ENCODE measurements at regions not wholly inside any gene's neighbourhood (a gene's known extent, or its start where the extent isn't known, plus 50 kb on each side); places are given as distances from the start of the nearest gene placed in this dataset.

DNA sequence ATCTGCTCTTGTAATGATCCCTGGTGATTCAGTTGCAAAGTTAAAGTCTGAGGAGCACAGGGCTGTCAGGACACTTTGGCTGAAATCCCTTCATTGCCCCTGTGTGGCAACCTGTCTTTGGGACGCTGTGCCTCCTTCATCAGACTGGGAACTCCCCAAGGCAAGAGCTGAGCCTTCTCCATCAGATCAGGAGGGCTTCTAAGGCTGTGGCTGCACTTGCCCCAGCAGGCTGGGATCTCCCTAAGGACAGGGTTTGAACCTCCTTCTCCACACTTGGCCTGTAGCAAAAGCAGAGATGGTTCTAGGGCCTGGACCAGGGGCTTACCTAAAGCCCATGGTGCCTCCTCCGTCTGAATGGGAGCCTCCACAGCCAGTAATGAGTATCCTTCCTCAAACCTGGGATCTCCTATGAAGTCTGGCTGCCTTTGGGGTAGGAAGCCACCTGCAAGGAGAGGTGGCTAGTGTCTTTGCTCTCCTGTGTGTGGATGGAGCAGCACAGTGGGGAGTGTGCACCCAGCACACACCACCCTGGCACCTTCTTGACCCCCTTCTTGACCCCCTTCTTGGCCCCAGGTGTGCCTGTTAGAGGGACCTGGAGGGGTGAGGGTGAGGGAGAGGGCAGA, 79.0 kb upstream of the NKD1 start (continued):
- TF ChIP-seq, protein P1, sequence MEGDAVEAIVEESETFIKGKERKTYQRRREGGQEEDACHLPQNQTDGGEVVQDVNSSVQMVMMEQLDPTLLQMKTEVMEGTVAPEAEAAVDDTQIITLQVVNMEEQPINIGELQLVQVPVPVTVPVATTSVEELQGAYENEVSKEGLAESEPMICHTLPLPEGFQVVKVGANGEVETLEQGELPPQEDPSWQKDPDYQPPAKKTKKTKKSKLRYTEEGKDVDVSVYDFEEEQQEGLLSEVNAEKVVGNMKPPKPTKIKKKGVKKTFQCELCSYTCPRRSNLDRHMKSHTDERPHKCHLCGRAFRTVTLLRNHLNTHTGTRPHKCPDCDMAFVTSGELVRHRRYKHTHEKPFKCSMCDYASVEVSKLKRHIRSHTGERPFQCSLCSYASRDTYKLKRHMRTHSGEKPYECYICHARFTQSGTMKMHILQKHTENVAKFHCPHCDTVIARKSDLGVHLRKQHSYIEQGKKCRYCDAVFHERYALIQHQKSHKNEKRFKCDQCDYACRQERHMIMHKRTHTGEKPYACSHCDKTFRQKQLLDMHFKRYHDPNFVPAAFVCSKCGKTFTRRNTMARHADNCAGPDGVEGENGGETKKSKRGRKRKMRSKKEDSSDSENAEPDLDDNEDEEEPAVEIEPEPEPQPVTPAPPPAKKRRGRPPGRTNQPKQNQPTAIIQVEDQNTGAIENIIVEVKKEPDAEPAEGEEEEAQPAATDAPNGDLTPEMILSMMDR (conservative IDR thresholded peaks at IDR 0.05; ENCODE audit: low read depth in 2 of 2): no peak
- TF ChIP-seq EZH2phosphoT487 (IDR thresholded peaks at IDR 0.05; ENCODE audit: unreplicated experiment): no peak

DNA sequence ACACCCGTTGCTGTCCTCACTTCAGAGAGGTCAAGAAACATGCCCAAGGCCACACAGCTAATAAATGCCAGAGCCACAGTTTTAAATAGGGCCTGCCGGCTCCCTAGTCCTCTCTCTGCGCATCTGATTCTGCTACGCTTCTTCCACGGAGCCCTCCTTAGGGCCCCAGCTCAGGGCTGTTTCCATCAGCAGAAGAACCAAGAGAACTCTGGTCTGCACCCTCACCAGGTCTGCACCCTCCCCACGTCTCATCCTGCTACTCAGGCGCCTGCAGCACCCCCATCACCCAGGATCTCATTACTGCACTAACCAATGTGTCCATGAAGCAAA, 79.5 kb upstream of the NKD1 start:
- H3K27ac ChIP-seq (ENCODE audit: low read depth): no peak overlapping the region
- TF ChIP-seq, protein P1 (conservative IDR thresholded peaks at IDR 0.05; ENCODE audit: low read depth in 2 of 2): no peak
- TF ChIP-seq STAT1 (IDR thresholded peaks at IDR 0.05; ENCODE audit: unreplicated experiment): no peak
- no peak for TF ChIP-seq POLR2AphosphoS5 (IDR thresholded peaks at IDR 0.05; ENCODE audit: low read depth)
- TF ChIP-seq EZH2 (IDR thresholded peaks at IDR 0.05; ENCODE audit: low read depth, unreplicated experiment): no peak
- TF ChIP-seq, protein P2, sequence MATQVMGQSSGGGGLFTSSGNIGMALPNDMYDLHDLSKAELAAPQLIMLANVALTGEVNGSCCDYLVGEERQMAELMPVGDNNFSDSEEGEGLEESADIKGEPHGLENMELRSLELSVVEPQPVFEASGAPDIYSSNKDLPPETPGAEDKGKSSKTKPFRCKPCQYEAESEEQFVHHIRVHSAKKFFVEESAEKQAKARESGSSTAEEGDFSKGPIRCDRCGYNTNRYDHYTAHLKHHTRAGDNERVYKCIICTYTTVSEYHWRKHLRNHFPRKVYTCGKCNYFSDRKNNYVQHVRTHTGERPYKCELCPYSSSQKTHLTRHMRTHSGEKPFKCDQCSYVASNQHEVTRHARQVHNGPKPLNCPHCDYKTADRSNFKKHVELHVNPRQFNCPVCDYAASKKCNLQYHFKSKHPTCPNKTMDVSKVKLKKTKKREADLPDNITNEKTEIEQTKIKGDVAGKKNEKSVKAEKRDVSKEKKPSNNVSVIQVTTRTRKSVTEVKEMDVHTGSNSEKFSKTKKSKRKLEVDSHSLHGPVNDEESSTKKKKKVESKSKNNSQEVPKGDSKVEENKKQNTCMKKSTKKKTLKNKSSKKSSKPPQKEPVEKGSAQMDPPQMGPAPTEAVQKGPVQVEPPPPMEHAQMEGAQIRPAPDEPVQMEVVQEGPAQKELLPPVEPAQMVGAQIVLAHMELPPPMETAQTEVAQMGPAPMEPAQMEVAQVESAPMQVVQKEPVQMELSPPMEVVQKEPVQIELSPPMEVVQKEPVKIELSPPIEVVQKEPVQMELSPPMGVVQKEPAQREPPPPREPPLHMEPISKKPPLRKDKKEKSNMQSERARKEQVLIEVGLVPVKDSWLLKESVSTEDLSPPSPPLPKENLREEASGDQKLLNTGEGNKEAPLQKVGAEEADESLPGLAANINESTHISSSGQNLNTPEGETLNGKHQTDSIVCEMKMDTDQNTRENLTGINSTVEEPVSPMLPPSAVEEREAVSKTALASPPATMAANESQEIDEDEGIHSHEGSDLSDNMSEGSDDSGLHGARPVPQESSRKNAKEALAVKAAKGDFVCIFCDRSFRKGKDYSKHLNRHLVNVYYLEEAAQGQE (IDR thresholded peaks at IDR 0.05; ENCODE audit: unreplicated experiment): no peak
- no peak for TF ChIP-seq CREB1 (CRISPR knock-in tag; IDR thresholded peaks at IDR 0.05; ENCODE audit: low read depth)
- TF ChIP-seq, protein P3, sequence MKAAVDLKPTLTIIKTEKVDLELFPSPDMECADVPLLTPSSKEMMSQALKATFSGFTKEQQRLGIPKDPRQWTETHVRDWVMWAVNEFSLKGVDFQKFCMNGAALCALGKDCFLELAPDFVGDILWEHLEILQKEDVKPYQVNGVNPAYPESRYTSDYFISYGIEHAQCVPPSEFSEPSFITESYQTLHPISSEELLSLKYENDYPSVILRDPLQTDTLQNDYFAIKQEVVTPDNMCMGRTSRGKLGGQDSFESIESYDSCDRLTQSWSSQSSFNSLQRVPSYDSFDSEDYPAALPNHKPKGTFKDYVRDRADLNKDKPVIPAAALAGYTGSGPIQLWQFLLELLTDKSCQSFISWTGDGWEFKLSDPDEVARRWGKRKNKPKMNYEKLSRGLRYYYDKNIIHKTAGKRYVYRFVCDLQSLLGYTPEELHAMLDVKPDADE (IDR thresholded peaks at IDR 0.05): no peak
- H3K9me3 Mint-ChIP-seq: no peaks in the 10 kb centered on the region; the same call in 2 of the 3 replicates
- H3K36me3 Mint-ChIP-seq (ENCODE audit: low read depth): no peaks in the 10 kb centered on the region
- H3K27me3 Mint-ChIP-seq (ENCODE audit: insufficient read depth, low read depth, poor library complexity): peaks cover 23% of the 10 kb centered on the region
- H3F3A ChIP-seq (replicated peaks; ENCODE audit: low read depth): no peaks in the 10 kb centered on the region
- H3K36me3 ChIP-seq (ENCODE audit: insufficient read depth): no peaks in the 10 kb centered on the region
- H3K27ac Mint-ChIP-seq: no peak overlapping the region
- peak overlapping the region; percentile 56; the same call in 1 of the 2 replicates for H3K4me3 ChIP-seq
- peaks cover 30% of the 10 kb centered on the region for H3K4me1 Mint-ChIP-seq
- no peaks in the 10 kb centered on the region for H3K79me2 ChIP-seq (replicated peaks; ENCODE audit: insufficient read depth)
- peaks cover 27% of the 10 kb centered on the region for H3K4me1 ChIP-seq (ENCODE audit: insufficient read depth)
- DNase-seq (ENCODE audit: low spot score) (no peak), ATAC-seq (no peak)
- peak overlapping the region; percentile 65 for H3K4me3 Mint-ChIP-seq
- no peaks in the 10 kb centered on the region for H4K20me1 ChIP-seq (replicated peaks; ENCODE audit: insufficient read depth)
- peaks cover 39% of the 10 kb centered on the region for H3K27me3 ChIP-seq (ENCODE audit: insufficient read depth)
- peaks cover 6% of the 10 kb centered on the region; the same call in 1 of the 2 replicates for H3K9me2 ChIP-seq (ENCODE audit: insufficient read depth)
- H3K4me2 ChIP-seq: peak overlapping the region; percentile 81; the same call in 1 of the 2 replicates
- H2AFZ ChIP-seq: no peak overlapping the region

Data from GM23338 (cell line).